Right lobe of liver (tissue), 6 donors: ENCODE measurements at regions not wholly inside any gene's neighbourhood (a gene's known extent, or its start where the extent isn't known, plus 50 kb on each side); places are given as distances from the start of the nearest gene placed in this dataset.

ENCODE experiments used
- ATAC-seq, 4 donors: fragments of 200-7000 bp; cut with Tn5 transposase; one replicate each; pipeline ENCODE4 v1.9.1; 2020; ENCODE audit warnings: mild to moderate bottlenecking in 4 of 4, moderate library complexity in 4 of 4
- DNase-seq, 3 donors: peaks; one replicate each; pipeline ENCODE4 v3.0.0-alpha.2; 2020
- H3K27ac ChIP-seq, 3 donors: fragments of 200-600 bp; one replicate each; pipeline ENCODE4 v1.8.0; 2022
- H3K27me3 ChIP-seq, 2 donors: fragments of 200-600 bp; one replicate each; pipeline ENCODE4 v1.8.0; 2022
- H3K36me3 ChIP-seq, 4 donors: fragments of 200-600 bp; sonication (generic) in 1 of 4; one replicate each; pipeline versions ENCODE4 v1.5.1 to v1.8.0; 2017 to 2022; ENCODE audit warnings: control low read depth in 1 of 4
- H3K4me1 ChIP-seq, 4 donors: fragments of 200-600 bp; sonication (generic) in 1 of 4; one replicate each; pipeline versions ENCODE4 v1.5.1 to v1.8.0; 2017 to 2022; ENCODE audit warnings: control low read depth in 1 of 4
- H3K4me3 ChIP-seq, 3 donors: fragments of 200-600 bp; one replicate each; pipeline ENCODE4 v1.8.0; 2022
- H3K9me3 ChIP-seq, 4 donors: fragments of 200-600 bp; sonication (generic) in 1 of 4; one replicate each; pipeline versions ENCODE4 v1.5.1 to v1.8.0; 2017 to 2022; ENCODE audit warnings: control low read depth in 1 of 4
- CTCF ChIP-seq, 4 donors: fragments of 200-600 bp in 3 of 4; fragments of 450-650 bp in 1 of 4; IDR thresholded peaks; one replicate each; pipeline versions ENCODE4 v1.5.1 to v1.8.0; 2016 to 2022; ENCODE audit warnings: antibody characterized with exemption in 4 of 4, mild to moderate bottlenecking in 2 of 4
- POLR2A ChIP-seq: fragments of 450-650 bp; IDR thresholded peaks from one replicate; pipeline ENCODE4 v1.6.1; 2017; ENCODE audit warnings: antibody characterized with exemption, mild to moderate bottlenecking
- WGBS: methylation state at CpG from one replicate; pipeline ENCODE4 v1.1.6; 2018; ENCODE audit warnings: low coverage, low lambda C conversion rate; ENCODE audit not compliant: insufficient coverage; ENCODE audit errors: missing lambda C conversion rate; 5-methylcytosine and 5-hydroxymethylcytosine counted together
- intact Hi-C, 2 donors: fragments of 100-400 bp; cut with DNase I; formaldehyde crosslinking; loops; one replicate each; pipeline versions ENCODE4 v1.11.2 to v1.14.1; 2022
- donor health status: DM: no; HTN: yes; CAD: no.
- donor health status: DM: no; HTN: no; CAD: no.
- donor health status: DM: no; HTN: no; CAD: no.
- donor health status: DM: no; HTN: yes; CAD: no.
- donor health status: DM: no; HTN: yes; CAD: no.

- Histone ChIP-seq H3K27me3 (no peaks in the 10 kb centered on the region), H3K27ac (no peak overlapping the region), H3K4me3 (no peak overlapping the region), H3K4me1 (no peaks in the 10 kb centered on the region), H3K36me3 (no peaks in the 10 kb centered on the region), H3K9me3 (no peaks in the 10 kb centered on the region)
- TF ChIP-seq CTCF (IDR thresholded peaks at IDR 0.05) (no peak), POLR2A (no peak)
- intact Hi-C loops = no loop called here
- WGBS = no CpG with 5 or more reads among the region's 2 CpGs
- ATAC-seq = no peak
- DNase-seq = no peak
Measured at GRCh38 chr6:119514345-119514744, 164.8 kb upstream of the MAN1A1 start.

- no peaks in the 10 kb centered on the region for H3K9me3 ChIP-seq
- WGBS = 33% methylated on average over 3 of the region's 3 CpGs
- DNase-seq (no peak), ATAC-seq (no peak)
- H3K27me3 ChIP-seq = no peaks in the 10 kb centered on the region
- no peaks in the 10 kb centered on the region for H3K4me1 ChIP-seq
- H3K36me3 ChIP-seq = no peaks in the 10 kb centered on the region
- H3K4me3 ChIP-seq = no peak overlapping the region
- intact Hi-C loops = no loop called here
- H3K27ac ChIP-seq = no peak overlapping the region
- TF ChIP-seq POLR2A (no peak), CTCF (IDR thresholded peaks at IDR 0.05) (no peak)
Measured at GRCh38 chr6:119511024-119511423, 161.5 kb upstream of the MAN1A1 start.

- H3K27me3 ChIP-seq = no peaks in the 10 kb centered on the region
- ATAC-seq (no peak), DNase-seq (no peak)
- TF ChIP-seq POLR2A (no peak), CTCF (IDR thresholded peaks at IDR 0.05) (no peak)
- H3K4me3 ChIP-seq = no peak overlapping the region
- H3K9me3 ChIP-seq = no peaks in the 10 kb centered on the region
- no peak overlapping the region for H3K27ac ChIP-seq
- 100% methylated on average over 2 of the region's 2 CpGs for whole genome bisulfite sequencing
- H3K4me1 ChIP-seq = no peaks in the 10 kb centered on the region
- H3K36me3 ChIP-seq = no peaks in the 10 kb centered on the region
- intact Hi-C loops = no loop called here
Measured at GRCh38 chr6:119510246-119510645, 160.7 kb upstream of the MAN1A1 start.

GRCh38 chr6:119506631-119507174 lies 157.1 kb upstream of the MAN1A1 start:
- Histone ChIP-seq H3K4me1 (no peaks in the 10 kb centered on the region), H3K9me3 (no peaks in the 10 kb centered on the region), H3K27me3 (no peaks in the 10 kb centered on the region), H3K27ac (no peak overlapping the region), H3K36me3 (no peaks in the 10 kb centered on the region), H3K4me3 (no peak overlapping the region)
- intact Hi-C loops = no loop called here
- TF ChIP-seq CTCF (IDR thresholded peaks at IDR 0.05) (no peak), POLR2A (no peak)
- no peak for ATAC-seq
- no peak for DNase-seq
